GM19468 (cell line): ENCODE measurements at regions not wholly inside any gene's neighbourhood (a gene's known extent, or its start where the extent isn't known, plus 50 kb on each side); places are given as distances from the start of the nearest gene placed in this dataset.

Source experiments
- ATAC-seq: cut with Tn5 transposase; IDR thresholded peaks from one replicate; pipeline ENCODE4 v1.9.1; 2021; ENCODE audit warnings: mild to moderate bottlenecking, moderate library complexity, moderate number of reproducible peaks; ENCODE audit not compliant: unreplicated experiment; ENCODE audit errors: extremely low read depth

- no peak for ATAC-seq
Observed at GRCh38 chr4:33349376-33349775, 2629.2 kb downstream of the PCDH7 start.

- ATAC-seq = no peak
Observed at GRCh38 chr4:33357121-33357520, 2637.0 kb downstream of the PCDH7 start.

- no peak for ATAC-seq
Observed at GRCh38 chr4:33369446-33369845, 2649.3 kb downstream of the PCDH7 start.

- ATAC-seq = no peak
Observed at GRCh38 chr4:33381816-33382215, 2661.6 kb downstream of the PCDH7 start.

GRCh38 chr4:33386764-33387163 is 2666.6 kb downstream of the PCDH7 start:
- no peak for ATAC-seq

- ATAC-seq = no peak
Observed at GRCh38 chr4:33390976-33391375, 2670.8 kb downstream of the PCDH7 start.

GRCh38 chr4:33395731-33396485 is 2675.7 kb downstream of the PCDH7 start:
- no peak for ATAC-seq

GRCh38 chr4:33400504-33400903 is 2680.3 kb downstream of the PCDH7 start:
- no peak for ATAC-seq

- ATAC-seq = no peak
Observed at GRCh38 chr4:33407496-33407895, 2687.3 kb downstream of the PCDH7 start.

- no peak for ATAC-seq
Observed at GRCh38 chr4:33411182-33411581, 2691.0 kb downstream of the PCDH7 start.

GRCh38 chr4:33421887-33422286 is 2701.7 kb downstream of the PCDH7 start:
- no peak for ATAC-seq

GRCh38 chr4:33422656-33423055 is 2702.5 kb downstream of the PCDH7 start:
- no peak for ATAC-seq

GRCh38 chr4:33425936-33426335 is 2705.8 kb downstream of the PCDH7 start:
- ATAC-seq = no peak

GRCh38 chr4:33427676-33428075 is 2707.5 kb downstream of the PCDH7 start:
- ATAC-seq = no peak

- no peak for ATAC-seq
Observed at GRCh38 chr4:33429971-33430370, 2709.8 kb downstream of the PCDH7 start.

GRCh38 chr4:33437406-33437805 is 2717.2 kb downstream of the PCDH7 start:
- no peak for ATAC-seq

- ATAC-seq = no peak
Observed at GRCh38 chr4:33446953-33447352, 2726.8 kb downstream of the PCDH7 start.

GRCh38 chr4:33448948-33449347 is 2728.8 kb downstream of the PCDH7 start:
- no peak for ATAC-seq

- ATAC-seq = no peak
Observed at GRCh38 chr4:33453436-33453835, 2733.3 kb downstream of the PCDH7 start.

- no peak for ATAC-seq
Observed at GRCh38 chr4:33453916-33454315, 2733.7 kb downstream of the PCDH7 start.

GRCh38 chr4:33465565-33465964 is 2745.4 kb downstream of the PCDH7 start:
- no peak for ATAC-seq

- no peak for ATAC-seq
Observed at GRCh38 chr4:33467291-33467690, 2747.1 kb downstream of the PCDH7 start.
